ACC112 (cell line): ENCODE measurements at regions not wholly inside any gene's neighbourhood (a gene's known extent, or its start where the extent isn't known, plus 50 kb on each side); places are given as distances from the start of the nearest gene placed in this dataset.

Source experiments
- H2AFZ ChIP-seq: fragments of 200-600 bp; sonication (generic); one replicate; pipeline ENCODE4 v1.6.0; 2017; ENCODE audit warnings: antibody characterized with exemption, low read length; ENCODE audit not compliant: unreplicated experiment
- H3K27ac ChIP-seq: fragments of 200-600 bp; sonication (generic); 2 replicates; pipeline ENCODE4 v1.5.1; 2014; ENCODE audit warnings: low read depth, mild to moderate bottlenecking, antibody characterized with exemption, low read length, moderate library complexity
- H3K27me3 ChIP-seq: fragments of 200-600 bp; sonication (generic); 2 replicates; pipeline ENCODE4 v1.6.1; 2014; ENCODE audit warnings: mild to moderate bottlenecking, antibody characterized with exemption, low read length, moderate library complexity, mixed read lengths; ENCODE audit not compliant: insufficient read depth
- H3K36me3 ChIP-seq: fragments of 200-600 bp; sonication (generic); 2 replicates; pipeline ENCODE4 v1.6.1; 2016; ENCODE audit warnings: mild to moderate bottlenecking, antibody characterized with exemption, low read length, moderate library complexity, mixed read lengths; ENCODE audit not compliant: insufficient read depth
- H3K4me1 ChIP-seq: fragments of 200-600 bp; sonication (generic); one replicate; pipeline ENCODE4 v1.6.1; 2016; ENCODE audit warnings: low read length, mixed read lengths; ENCODE audit not compliant: insufficient read depth, unreplicated experiment, control insufficient read depth
- H3K4me3 ChIP-seq: fragments of 200-600 bp; sonication (generic); 2 replicates; pipeline ENCODE4 v1.5.1; 2014; ENCODE audit warnings: mild to moderate bottlenecking, low read depth, low read length
- H3K79me2 ChIP-seq: fragments of 200-600 bp; sonication (generic); one replicate; pipeline ENCODE4 v1.6.0; 2016; ENCODE audit warnings: low read length; ENCODE audit not compliant: control insufficient read depth, unreplicated experiment, insufficient read depth

GRCh38 chr2:59665021-59665420 lies 888.4 kb downstream of the BCL11A start:
- no peaks in the 10 kb centered on the region for H3K79me2 ChIP-seq
- H2AFZ ChIP-seq = no peak overlapping the region
- no peak overlapping the region for H3K4me3 ChIP-seq
- no peaks in the 10 kb centered on the region for H3K27me3 ChIP-seq
- no peak overlapping the region for H3K27ac ChIP-seq
- no peaks in the 10 kb centered on the region for H3K36me3 ChIP-seq
- no peaks in the 10 kb centered on the region for H3K4me1 ChIP-seq

- Histone ChIP-seq H3K79me2 (no peaks in the 10 kb centered on the region), H3K27me3 (no peaks in the 10 kb centered on the region), H3K4me3 (no peak overlapping the region), H3K27ac (no peak overlapping the region), H3K4me1 (no peaks in the 10 kb centered on the region), H2AFZ (no peak overlapping the region), H3K36me3 (no peaks in the 10 kb centered on the region)
Observed at GRCh38 chr2:59662127-59662861, 891.2 kb downstream of the BCL11A start.

- no peak overlapping the region for H2AFZ ChIP-seq
- no peaks in the 10 kb centered on the region for H3K4me1 ChIP-seq
- H3K4me3 ChIP-seq = no peak overlapping the region
- H3K27me3 ChIP-seq = no peaks in the 10 kb centered on the region
- no peak overlapping the region for H3K27ac ChIP-seq
- no peaks in the 10 kb centered on the region for H3K36me3 ChIP-seq
- H3K79me2 ChIP-seq = no peaks in the 10 kb centered on the region
Observed at GRCh38 chr2:59660262-59660661, 893.2 kb downstream of the BCL11A start.

DNA sequence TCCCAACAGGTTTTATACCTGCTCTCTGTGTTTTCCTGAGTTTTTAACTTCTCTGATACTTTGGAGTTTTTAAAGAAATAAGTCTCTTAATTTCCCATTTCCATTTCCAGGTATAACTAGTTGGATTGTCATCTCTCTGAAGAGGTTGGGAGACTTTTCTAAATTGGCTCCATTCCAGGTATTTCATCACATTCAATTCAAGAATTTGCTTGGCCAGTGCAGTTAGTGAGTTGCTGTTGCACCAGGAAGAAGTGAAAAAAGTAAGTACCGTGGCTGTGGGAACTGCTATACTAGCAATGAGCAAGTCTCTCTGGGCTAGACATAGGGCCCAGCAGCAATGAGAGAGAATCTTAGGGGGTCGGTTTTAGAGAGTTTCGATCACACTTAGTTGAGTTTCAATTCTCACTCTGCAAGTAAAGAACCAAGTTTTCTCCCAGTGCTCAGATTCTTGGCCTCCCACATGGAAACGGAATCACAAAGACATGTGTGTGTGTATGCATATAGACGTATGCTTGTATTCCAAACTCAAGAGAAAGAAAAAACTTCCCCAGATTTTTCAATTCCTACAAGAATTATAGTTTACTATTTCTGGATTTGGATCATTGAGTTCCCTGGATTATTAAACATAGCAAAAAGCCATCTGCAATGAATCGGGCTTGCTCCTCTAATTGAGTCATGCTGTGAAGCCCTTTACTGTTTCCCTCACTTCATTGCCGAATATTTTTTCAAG lies 894.4 kb downstream of the BCL11A start:
- no peak overlapping the region for H3K4me3 ChIP-seq
- no peak overlapping the region for H2AFZ ChIP-seq
- no peaks in the 10 kb centered on the region for H3K36me3 ChIP-seq
- H3K27me3 ChIP-seq = no peaks in the 10 kb centered on the region
- H3K4me1 ChIP-seq = no peaks in the 10 kb centered on the region
- H3K27ac ChIP-seq = no peak overlapping the region
- H3K79me2 ChIP-seq = no peaks in the 10 kb centered on the region

DNA sequence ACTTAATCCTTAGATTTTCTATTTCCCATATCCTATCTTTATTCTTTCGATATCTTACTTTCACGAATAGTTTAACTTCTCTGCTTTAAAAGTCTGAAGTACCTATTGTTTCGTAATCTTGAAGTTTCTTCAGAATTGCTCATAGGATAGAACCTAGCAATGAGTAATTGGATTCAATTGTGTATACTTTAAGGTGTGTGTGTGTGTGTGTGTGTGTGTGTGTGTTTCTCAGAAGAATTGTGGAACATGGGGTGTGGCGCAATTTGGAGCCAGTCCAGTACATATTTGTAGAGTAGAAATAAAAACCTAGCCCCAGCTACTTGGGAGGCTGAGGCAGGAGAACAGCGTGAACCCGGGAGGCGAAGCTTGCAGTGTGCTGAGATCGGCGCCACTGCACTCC lies 897.6 kb downstream of the BCL11A start:
- Histone ChIP-seq H2AFZ (no peak overlapping the region), H3K27ac (no peak overlapping the region), H3K27me3 (no peaks in the 10 kb centered on the region), H3K4me3 (no peak overlapping the region), H3K36me3 (no peaks in the 10 kb centered on the region), H3K4me1 (no peaks in the 10 kb centered on the region), H3K79me2 (no peaks in the 10 kb centered on the region)

DNA sequence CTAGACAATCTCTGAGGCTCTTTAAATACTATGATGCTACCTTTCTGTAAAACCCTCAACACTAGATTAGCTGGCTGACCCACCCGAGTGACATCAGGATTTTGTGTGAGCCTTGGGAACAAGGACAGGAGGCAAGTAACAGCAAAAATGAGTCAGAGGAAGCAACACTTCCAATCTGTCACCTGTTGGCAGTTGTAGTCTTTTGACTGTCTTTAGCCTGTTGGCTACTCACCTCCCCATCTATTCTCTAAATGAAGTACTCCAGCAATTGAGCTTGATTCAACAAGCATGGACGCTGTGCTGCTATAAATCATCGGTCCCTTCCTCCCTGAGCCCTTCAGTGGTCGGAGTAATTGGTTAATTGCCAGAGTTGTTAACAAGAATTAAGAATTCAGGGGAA lies 898.7 kb downstream of the BCL11A start:
- H2AFZ ChIP-seq = no peak overlapping the region

GRCh38 chr2:59653164-59653563 lies 900.3 kb downstream of the BCL11A start:
- Histone ChIP-seq H2AFZ (no peak overlapping the region), H3K4me3 (no peak overlapping the region), H3K36me3 (no peaks in the 10 kb centered on the region), H3K4me1 (no peaks in the 10 kb centered on the region), H3K27me3 (no peaks in the 10 kb centered on the region), H3K27ac (no peak overlapping the region), H3K79me2 (no peaks in the 10 kb centered on the region)

More for the DNA sequence above, 898.7 kb downstream of the BCL11A start:
- Histone ChIP-seq H3K27ac (no peak overlapping the region), H3K4me3 (no peak overlapping the region), H3K36me3 (no peaks in the 10 kb centered on the region), H3K79me2 (no peaks in the 10 kb centered on the region), H3K27me3 (no peaks in the 10 kb centered on the region), H3K4me1 (no peaks in the 10 kb centered on the region)

DNA sequence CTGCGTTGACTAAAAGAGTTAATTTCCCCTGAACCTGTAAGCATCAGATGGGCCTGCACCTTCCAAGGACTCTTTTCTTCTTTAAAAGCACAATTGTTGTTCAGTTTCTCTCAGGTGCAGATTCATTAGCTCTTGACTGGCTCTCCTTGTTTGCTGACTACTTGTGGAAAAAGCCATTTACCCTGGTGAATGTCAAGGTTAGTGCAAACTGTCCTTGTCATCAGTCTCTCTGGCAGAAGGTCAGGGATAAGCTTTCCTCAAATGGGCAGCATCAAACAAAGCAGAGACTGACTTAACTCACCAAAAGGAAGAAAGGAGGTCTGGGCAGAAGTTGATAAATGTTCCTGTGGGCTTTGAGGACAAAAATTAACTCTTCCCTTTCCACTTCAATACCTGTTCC lies 922.7 kb downstream of the BCL11A start:
- H2AFZ ChIP-seq = no peak overlapping the region

DNA sequence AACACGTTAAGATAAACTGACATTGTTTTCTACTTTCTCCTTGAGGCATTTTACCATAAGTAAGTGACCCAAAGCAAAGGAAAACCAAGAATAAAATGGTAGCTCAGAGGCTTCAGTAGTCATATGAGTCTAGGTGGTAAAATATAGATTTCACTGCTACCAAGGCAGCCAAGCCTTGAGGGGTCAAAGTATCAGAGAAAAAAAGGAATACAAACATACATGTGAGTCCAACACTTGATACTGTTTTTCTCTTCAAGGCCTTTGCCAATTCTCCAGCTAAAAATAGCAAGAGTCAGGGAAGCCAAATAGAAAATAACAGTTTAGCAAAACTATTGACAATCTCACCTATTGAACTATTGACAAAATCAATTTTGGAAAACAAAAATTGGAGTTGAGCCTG lies 925.9 kb downstream of the BCL11A start:
- H3K27me3 ChIP-seq = no peaks in the 10 kb centered on the region
- no peak overlapping the region for H2AFZ ChIP-seq
- no peaks in the 10 kb centered on the region for H3K4me1 ChIP-seq
- no peak overlapping the region for H3K27ac ChIP-seq
- no peaks in the 10 kb centered on the region for H3K79me2 ChIP-seq
- H3K36me3 ChIP-seq = no peaks in the 10 kb centered on the region
- no peak overlapping the region for H3K4me3 ChIP-seq

More for the DNA sequence above, 922.7 kb downstream of the BCL11A start:
- no peaks in the 10 kb centered on the region for H3K79me2 ChIP-seq
- H3K27me3 ChIP-seq = no peaks in the 10 kb centered on the region
- no peak overlapping the region for H3K27ac ChIP-seq
- H3K4me1 ChIP-seq = no peaks in the 10 kb centered on the region
- no peak overlapping the region for H3K4me3 ChIP-seq
- no peaks in the 10 kb centered on the region for H3K36me3 ChIP-seq

DNA sequence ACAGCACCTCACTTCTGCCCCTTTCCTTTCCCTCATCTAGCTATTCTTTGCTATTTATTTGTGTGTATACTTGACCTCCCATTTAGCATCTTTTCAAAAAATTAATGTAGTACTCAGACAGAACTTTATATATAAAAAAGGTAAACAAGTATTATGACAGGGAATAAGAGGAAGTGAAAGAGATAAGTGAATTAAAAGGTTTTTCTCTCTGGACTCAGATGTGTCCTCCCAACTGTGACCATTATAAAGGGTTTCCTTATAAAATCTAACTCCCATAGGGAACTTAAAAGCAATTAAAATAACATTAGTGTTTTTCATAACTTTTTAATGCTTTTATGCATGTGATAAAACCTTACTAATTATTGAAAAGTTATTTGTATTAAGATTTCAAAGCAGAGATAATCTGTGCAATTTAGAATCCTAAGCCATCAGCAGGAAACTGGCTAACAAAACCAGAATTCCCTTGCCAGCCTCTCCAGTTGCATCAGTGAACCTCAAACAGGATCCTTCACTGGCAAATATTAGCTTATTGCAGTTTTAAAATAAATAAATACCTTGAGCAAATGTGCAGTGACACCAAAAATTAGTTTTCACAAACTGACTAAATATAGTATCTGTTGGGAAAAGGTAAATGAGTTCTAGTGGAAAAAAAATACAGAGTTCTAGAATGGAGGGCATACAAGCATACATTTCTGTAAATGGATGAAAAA lies 930.7 kb downstream of the BCL11A start:
- H3K36me3 ChIP-seq = no peaks in the 10 kb centered on the region
- no peaks in the 10 kb centered on the region for H3K27me3 ChIP-seq
- no peaks in the 10 kb centered on the region for H3K79me2 ChIP-seq
- no peaks in the 10 kb centered on the region for H3K4me1 ChIP-seq
- no peak overlapping the region for H3K4me3 ChIP-seq
- H2AFZ ChIP-seq = no peak overlapping the region
- H3K27ac ChIP-seq = no peak overlapping the region
